ENCODE measurements at regions not wholly inside any gene's neighbourhood (a gene's known extent, or its start where the extent isn't known, plus 50 kb on each side); places are given as distances from the start of the nearest gene placed in this dataset.

DNA sequence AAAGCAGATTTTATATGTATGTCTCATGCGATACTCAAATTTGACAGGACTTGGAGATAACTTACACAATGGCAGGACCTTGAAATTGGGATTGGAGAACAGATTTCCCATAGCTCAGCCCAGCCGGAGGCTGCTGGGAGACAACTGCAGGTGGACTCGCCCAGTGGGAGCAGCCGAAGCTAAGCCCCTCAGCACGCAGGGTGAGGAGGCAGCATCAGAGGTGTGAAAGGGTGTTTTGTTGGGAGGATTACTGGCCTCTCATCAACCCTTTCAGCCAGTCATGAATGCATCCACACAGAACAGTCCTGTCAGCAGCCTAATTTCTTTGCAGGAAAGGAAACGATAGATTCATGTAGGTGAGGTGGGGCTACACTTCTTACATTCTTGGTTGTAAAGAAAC is 110.4 kb upstream of the DYNAP start:
- TF ChIP-seq YY1 (IDR thresholded peaks at IDR 0.05; ENCODE audit: low read depth) (no peak), NFIC (IDR thresholded peaks at IDR 0.05; ENCODE audit: borderline replicate concordance) (no peak), EZH2phosphoT487 (IDR thresholded peaks at IDR 0.05; ENCODE audit: borderline replicate concordance, low read depth) (no peak), ELF1 (IDR thresholded peaks at IDR 0.05) (no peak), MEF2A (IDR thresholded peaks at IDR 0.05; ENCODE audit: borderline replicate concordance, low read depth) (no peak), RFX5 (IDR thresholded peaks at IDR 0.05; ENCODE audit: low read length) (no peak), CHD2 (IDR thresholded peaks at IDR 0.05; ENCODE audit: low read length, partially characterized antibody) (no peak), EP300 (IDR thresholded peaks at IDR 0.05; ENCODE audit: borderline replicate concordance in 1 of 2, low read depth in 1 of 2, low read length in 1 of 2) (no peak), TAF1 (IDR thresholded peaks at IDR 0.05; ENCODE audit: borderline replicate concordance, low read depth, low read length) (no peak)
- TF ChIP-seq, protein P1, sequence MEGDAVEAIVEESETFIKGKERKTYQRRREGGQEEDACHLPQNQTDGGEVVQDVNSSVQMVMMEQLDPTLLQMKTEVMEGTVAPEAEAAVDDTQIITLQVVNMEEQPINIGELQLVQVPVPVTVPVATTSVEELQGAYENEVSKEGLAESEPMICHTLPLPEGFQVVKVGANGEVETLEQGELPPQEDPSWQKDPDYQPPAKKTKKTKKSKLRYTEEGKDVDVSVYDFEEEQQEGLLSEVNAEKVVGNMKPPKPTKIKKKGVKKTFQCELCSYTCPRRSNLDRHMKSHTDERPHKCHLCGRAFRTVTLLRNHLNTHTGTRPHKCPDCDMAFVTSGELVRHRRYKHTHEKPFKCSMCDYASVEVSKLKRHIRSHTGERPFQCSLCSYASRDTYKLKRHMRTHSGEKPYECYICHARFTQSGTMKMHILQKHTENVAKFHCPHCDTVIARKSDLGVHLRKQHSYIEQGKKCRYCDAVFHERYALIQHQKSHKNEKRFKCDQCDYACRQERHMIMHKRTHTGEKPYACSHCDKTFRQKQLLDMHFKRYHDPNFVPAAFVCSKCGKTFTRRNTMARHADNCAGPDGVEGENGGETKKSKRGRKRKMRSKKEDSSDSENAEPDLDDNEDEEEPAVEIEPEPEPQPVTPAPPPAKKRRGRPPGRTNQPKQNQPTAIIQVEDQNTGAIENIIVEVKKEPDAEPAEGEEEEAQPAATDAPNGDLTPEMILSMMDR (IDR thresholded peaks at IDR 0.05) = no peak
- TF ChIP-seq, protein P2, sequence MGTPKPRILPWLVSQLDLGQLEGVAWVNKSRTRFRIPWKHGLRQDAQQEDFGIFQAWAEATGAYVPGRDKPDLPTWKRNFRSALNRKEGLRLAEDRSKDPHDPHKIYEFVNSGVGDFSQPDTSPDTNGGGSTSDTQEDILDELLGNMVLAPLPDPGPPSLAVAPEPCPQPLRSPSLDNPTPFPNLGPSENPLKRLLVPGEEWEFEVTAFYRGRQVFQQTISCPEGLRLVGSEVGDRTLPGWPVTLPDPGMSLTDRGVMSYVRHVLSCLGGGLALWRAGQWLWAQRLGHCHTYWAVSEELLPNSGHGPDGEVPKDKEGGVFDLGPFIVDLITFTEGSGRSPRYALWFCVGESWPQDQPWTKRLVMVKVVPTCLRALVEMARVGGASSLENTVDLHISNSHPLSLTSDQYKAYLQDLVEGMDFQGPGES (IDR thresholded peaks at IDR 0.05; ENCODE audit: low read depth, low read length) = no peak
- TF ChIP-seq, protein P3, sequence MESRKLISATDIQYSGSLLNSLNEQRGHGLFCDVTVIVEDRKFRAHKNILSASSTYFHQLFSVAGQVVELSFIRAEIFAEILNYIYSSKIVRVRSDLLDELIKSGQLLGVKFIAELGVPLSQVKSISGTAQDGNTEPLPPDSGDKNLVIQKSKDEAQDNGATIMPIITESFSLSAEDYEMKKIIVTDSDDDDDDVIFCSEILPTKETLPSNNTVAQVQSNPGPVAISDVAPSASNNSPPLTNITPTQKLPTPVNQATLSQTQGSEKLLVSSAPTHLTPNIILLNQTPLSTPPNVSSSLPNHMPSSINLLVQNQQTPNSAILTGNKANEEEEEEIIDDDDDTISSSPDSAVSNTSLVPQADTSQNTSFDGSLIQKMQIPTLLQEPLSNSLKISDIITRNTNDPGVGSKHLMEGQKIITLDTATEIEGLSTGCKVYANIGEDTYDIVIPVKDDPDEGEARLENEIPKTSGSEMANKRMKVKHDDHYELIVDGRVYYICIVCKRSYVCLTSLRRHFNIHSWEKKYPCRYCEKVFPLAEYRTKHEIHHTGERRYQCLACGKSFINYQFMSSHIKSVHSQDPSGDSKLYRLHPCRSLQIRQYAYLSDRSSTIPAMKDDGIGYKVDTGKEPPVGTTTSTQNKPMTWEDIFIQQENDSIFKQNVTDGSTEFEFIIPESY (IDR thresholded peaks at IDR 0.05; ENCODE audit: borderline replicate concordance, low read depth) = no peak

Data from SK-N-SH (cell line).